PC-9 (cell line): ENCODE measurements at regions not wholly inside any gene's neighbourhood (a gene's known extent, or its start where the extent isn't known, plus 50 kb on each side); places are given as distances from the start of the nearest gene placed in this dataset.

Experiments used
- BruUV-seq: library from RNA; stranded (reverse); fragments of 400-500 nt; replicated peaks from 2 replicates; lab custom pipeline; 2021; lab: Mats Ljungman, UMichigan
- CTCF ChIA-PET: fragments of 300-600 bp; sonication (Branson Sonifier 250); formaldehyde crosslinking; loops from one replicate; lab custom pipeline; 2022; ENCODE audit warnings: antibody characterized with exemption; lab: Charles Lee
- POLR2A ChIA-PET: fragments of 300-600 bp; sonication (Branson Sonifier 250); formaldehyde crosslinking; loops from one replicate; lab custom pipeline; 2022; ENCODE audit warnings: antibody characterized with exemption; ENCODE audit not compliant: unreplicated experiment; lab: Charles Lee
- DNase-seq, 2 experiments: peaks; one replicate each; pipeline versions ENCODE4 v3.0.0 to v3.0.0-alpha.2; 2015 to 2022; ENCODE audit warnings: mixed read lengths in 1 of 2
- H2AFZ ChIP-seq: fragments of 200-600 bp; sonication (generic); 2 replicates; pipeline ENCODE4 v1.8.1; 2017; ENCODE audit warnings: antibody characterized with exemption
- H3F3A ChIP-seq: fragments of 200-600 bp; sonication (generic); 2 replicates; pipeline ENCODE4 v1.8.1; 2017; ENCODE audit warnings: antibody characterized with exemption, mild to moderate bottlenecking, low read depth; ENCODE audit not compliant: insufficient read depth
- H3K27ac ChIP-seq: fragments of 200-600 bp; sonication (generic); 2 replicates; pipeline ENCODE4 v1.6.1; 2016; ENCODE audit warnings: mixed run types
- H3K27me3 ChIP-seq: fragments of 200-600 bp; sonication (generic); 2 replicates; pipeline ENCODE4 v1.6.1; 2016; ENCODE audit warnings: low read depth, mixed run types; ENCODE audit not compliant: insufficient read depth
- H3K36me3 ChIP-seq: fragments of 200-600 bp; sonication (generic); 2 replicates; pipeline ENCODE4 v1.6.1; 2016; ENCODE audit warnings: low read depth, mixed run types
- H3K4me1 ChIP-seq: fragments of 200-600 bp; sonication (generic); replicated peaks from 2 replicates; pipeline ENCODE4 v1.6.1; 2016; ENCODE audit warnings: mixed run types; ENCODE audit not compliant: insufficient read depth
- H3K4me2 ChIP-seq: fragments of 200-600 bp; sonication (generic); 2 replicates; pipeline ENCODE4 v1.6.1; 2017; ENCODE audit warnings: mixed run types
- H3K4me3 ChIP-seq: fragments of 200-600 bp; sonication (generic); 2 replicates; pipeline ENCODE4 v1.6.1; 2016; ENCODE audit warnings: mixed run types
- H3K79me2 ChIP-seq: fragments of 200-600 bp; sonication (generic); 2 replicates; pipeline ENCODE4 v1.6.1; 2017; ENCODE audit warnings: low read depth, mixed run types
- H3K9me2 ChIP-seq: fragments of 200-600 bp; sonication (generic); 2 replicates; pipeline ENCODE4 v1.8.1; 2017; ENCODE audit warnings: mild to moderate bottlenecking; ENCODE audit not compliant: insufficient read depth
- H3K9me3 ChIP-seq: fragments of 200-600 bp; sonication (generic); 2 replicates; pipeline ENCODE4 v1.8.1; 2016; ENCODE audit warnings: low read depth; ENCODE audit not compliant: insufficient read depth
- H4K20me1 ChIP-seq: fragments of 200-600 bp; sonication (generic); 2 replicates; pipeline ENCODE4 v1.8.1; 2017; ENCODE audit not compliant: insufficient read depth
- CTCF ChIP-seq: fragments of 200-600 bp; sonication (generic); conservative IDR thresholded peaks from 2 replicates; pipeline ENCODE4 v1.6.1; 2017; ENCODE audit warnings: mixed run types, antibody characterized with exemption, mild to moderate bottlenecking, moderate library complexity
- EZH2 ChIP-seq: fragments of 200-600 bp; sonication (generic); IDR thresholded peaks from 2 replicates; pipeline ENCODE4 v1.8.0; 2017; ENCODE audit warnings: antibody characterized with exemption, low read depth
- intact Hi-C: fragments of 100-400 bp; cut with micrococcal nuclease; formaldehyde crosslinking; loops from one replicate; pipeline ENCODE4 v1.10.0; 2022; ENCODE audit not compliant: unreplicated experiment

DNA sequence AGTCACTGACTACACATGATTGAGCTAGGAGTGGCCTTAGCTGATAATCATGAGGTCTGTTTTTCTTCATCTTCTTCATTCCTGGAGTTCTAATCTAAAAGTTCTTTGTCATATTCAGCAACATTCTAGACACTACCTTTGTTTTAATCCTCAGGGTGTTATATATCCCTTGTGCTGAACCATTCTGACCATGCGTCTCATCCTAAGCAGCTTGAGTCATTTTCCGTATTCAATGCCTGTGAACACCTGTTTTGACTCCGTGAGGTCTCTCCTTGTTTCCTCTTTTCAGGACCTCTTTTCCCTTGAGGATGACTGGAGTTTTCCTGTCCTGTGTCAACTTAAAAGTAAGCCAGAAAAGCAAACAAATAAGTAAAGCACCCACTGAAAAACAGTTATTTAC lies 597.9 kb downstream of the GBA3 start:
- DNase-seq = peak; percentile 50 to 78
- intact Hi-C loops = loop anchor here (2.0 kb wide), 2 partner anchors 44 to 82 kb away; no protein-coding TSS in a partner anchor
- H3K36me3 ChIP-seq = no peaks in the 10 kb centered on the region
- no peak overlapping the region for H2AFZ ChIP-seq
- no peaks in the 10 kb centered on the region; the same call in 1 of the 2 replicates for H3K9me3 ChIP-seq
- H3K4me1 ChIP-seq = peaks cover 22% of the 10 kb centered on the region
- peak overlapping the region; percentile 93 for H3K27ac ChIP-seq
- TF ChIP-seq CTCF (no peak), EZH2 (no peak)
- peak overlapping the region; percentile 12; the same call in 1 of the 2 replicates for H3K4me2 ChIP-seq
- no peaks in the 10 kb centered on the region for H3K27me3 ChIP-seq
- no peaks in the 10 kb centered on the region for H3K79me2 ChIP-seq
- ChIA-PET CTCF (interaction anchor here (0.6 to 0.9 kb wide), 2 partner anchors 88 to 323 kb away, joined by 3 read pairs; no protein-coding TSS in a partner anchor), POLR2A (interaction anchor here (0.6 kb wide), 1 partner anchor 33 kb away, joined by 4 read pairs; no protein-coding TSS in a partner anchor)
- no peaks in the 10 kb centered on the region for H3K9me2 ChIP-seq
- no TSS peak for BruUV-seq
- H4K20me1 ChIP-seq = no peaks in the 10 kb centered on the region
- peaks cover 9% of the 10 kb centered on the region for H3F3A ChIP-seq
- H3K4me3 ChIP-seq = no peak overlapping the region

DNA sequence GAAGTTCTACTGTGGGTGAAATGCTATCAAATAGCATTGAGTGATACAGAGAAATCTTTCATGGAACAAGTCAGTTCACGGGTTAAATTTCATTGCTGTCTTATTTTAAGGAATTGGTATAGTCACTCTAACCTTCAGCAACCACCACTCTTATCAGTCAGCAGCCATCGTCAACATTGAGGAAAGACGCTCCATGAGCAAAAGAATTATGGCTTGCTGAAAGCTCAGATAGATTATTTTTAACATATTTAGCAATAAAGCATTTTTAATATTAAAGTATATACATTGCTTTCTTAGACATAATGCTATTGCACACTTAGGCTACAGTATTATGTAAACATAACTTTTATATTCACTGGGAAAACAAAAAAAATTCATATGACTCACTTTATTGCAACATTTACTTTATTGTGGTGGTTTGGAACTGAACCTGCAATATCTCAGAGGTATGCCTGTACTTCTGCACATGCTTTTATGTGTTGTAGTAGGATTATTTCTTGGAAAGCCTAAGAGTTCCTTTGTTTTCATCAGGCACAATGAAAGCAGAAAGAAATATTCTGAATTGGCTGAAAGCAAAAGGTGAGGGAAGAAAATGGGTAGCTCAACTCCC lies 586.7 kb downstream of the GBA3 start:
- DNase-seq = peak in 1 of 2 experiments; percentile 51
- Histone ChIP-seq H3K4me3 (no peak overlapping the region), H3K79me2 (no peaks in the 10 kb centered on the region), H3K27ac (no peak overlapping the region), H3K27me3 (no peaks in the 10 kb centered on the region), H3K4me1 (no peaks in the 10 kb centered on the region; the same call in 1 of the 2 replicates), H3K4me2 (no peak overlapping the region), H3F3A (0 out of 2 replicates have a peak, but pooled peaks cover 6% of the 10 kb centered on the region), H2AFZ (no peak overlapping the region), H3K36me3 (no peaks in the 10 kb centered on the region), H3K9me3 (0 out of 2 replicates have a peak, but pooled peaks cover 3% of the 10 kb centered on the region), H4K20me1 (no peaks in the 10 kb centered on the region), H3K9me2 (no peaks in the 10 kb centered on the region)
- TF ChIP-seq CTCF (no peak), EZH2 (no peak)
- intact Hi-C loops = no loop called here
- ChIA-PET POLR2A (no interaction called here), CTCF (no interaction called here)
- no TSS peak for BruUV-seq

- Histone ChIP-seq H3K27me3 (no peaks in the 10 kb centered on the region), H3K4me1 (no peaks in the 10 kb centered on the region; the same call in 1 of the 2 replicates), H3K4me2 (no peak overlapping the region), H3K9me3 (0 out of 2 replicates have a peak, but pooled peaks cover 3% of the 10 kb centered on the region), H3K27ac (no peak overlapping the region), H3F3A (0 out of 2 replicates have a peak, but pooled peaks cover 6% of the 10 kb centered on the region), H3K79me2 (no peaks in the 10 kb centered on the region), H3K4me3 (no peak overlapping the region), H3K36me3 (no peaks in the 10 kb centered on the region), H2AFZ (no peak overlapping the region), H4K20me1 (no peaks in the 10 kb centered on the region), H3K9me2 (no peaks in the 10 kb centered on the region)
- ChIA-PET CTCF (no interaction called here), POLR2A (no interaction called here)
- TF ChIP-seq CTCF = no peak
- TF ChIP-seq EZH2 = no peak
- no TSS peak for BruUV-seq
- intact Hi-C loops = no loop called here
- no peak for DNase-seq
Observed at GRCh38 chr4:23278845-23279244, 586.1 kb downstream of the GBA3 start.
